HEK293 (cell line): ENCODE measurements at regions not wholly inside any gene's neighbourhood (a gene's known extent, or its start where the extent isn't known, plus 50 kb on each side); places are given as distances from the start of the nearest gene placed in this dataset.

Experiments used
- CTCF ChIA-PET: fragments of 350-600 bp; formaldehyde crosslinking; extraction: SDS; loops from one replicate; lab custom pipeline; 2021; ENCODE audit warnings: antibody characterized with exemption; lab: Yijun Ruan, JAX
- POLR2A ChIA-PET: fragments of 300-600 bp; formaldehyde crosslinking; extraction: SDS; loops from one replicate; lab custom pipeline; 2020; ENCODE audit warnings: antibody characterized with exemption, inconsistent platforms; lab: Yijun Ruan, JAX
- H3K27ac ChIP-seq: fragments of 200-500 bp; sonication (Bioruptor generic); 2 replicates; pipeline ENCODE4 v1.5.1; 2014; ENCODE audit warnings: low read depth, low read length, control low read depth, inconsistent platforms; ENCODE audit errors: extremely low read depth
- H3K36me3 ChIP-seq, 2 experiments: fragments of 200-500 bp in 1 of 2; sonication (Bioruptor generic) in 1 of 2; 1 replicate in 1 of 2; 2 replicates in 1 of 2; pipeline ENCODE4 v1.5.1; 2014 to 2017; ENCODE audit warnings: inconsistent platforms in 2 of 2, low read length in 2 of 2; ENCODE audit not compliant: control insufficient read depth in 2 of 2, insufficient read depth in 1 of 2
- H3K4me1 ChIP-seq: fragments of 200-500 bp; sonication (Bioruptor generic); 2 replicates; pipeline ENCODE4 v1.5.1; 2014; ENCODE audit warnings: mild to moderate bottlenecking, low read length, inconsistent platforms; ENCODE audit not compliant: control insufficient read depth, insufficient read depth
- H3K4me3 ChIP-seq: 2 replicates; pipeline ENCODE4 v1.5.1; 2011; ENCODE audit warnings: low read depth, mild to moderate bottlenecking, control low read depth, low read length, moderate library complexity
- H3K9me3 ChIP-seq: fragments of 200-500 bp; sonication (Bioruptor generic); 2 replicates; pipeline ENCODE4 v1.5.1; 2014; ENCODE audit warnings: low read depth, low read length, inconsistent platforms; ENCODE audit not compliant: control insufficient read depth, insufficient read depth
- BCL11B ChIP-seq: fragments of 450-650 bp; formaldehyde crosslinking; IDR thresholded peaks from 2 replicates; pipeline ENCODE4 v1.5.1; 2016; ENCODE audit warnings: low read depth, missing biosample characterization, missing genetic modification characterization
- EGR2 ChIP-seq: fragments of 450-650 bp; formaldehyde crosslinking; IDR thresholded peaks from 2 replicates; pipeline ENCODE4 v1.5.1; 2016; ENCODE audit warnings: low read depth, missing biosample characterization, missing genetic modification characterization
- HOXD13 ChIP-seq: sonication (generic); formaldehyde crosslinking; IDR thresholded peaks from 2 replicates; pipeline ENCODE4 v1.8.0; 2022; ENCODE audit warnings: missing genetic modification reagents, borderline replicate concordance
- KLF16 ChIP-seq: fragments of 450-650 bp; formaldehyde crosslinking; IDR thresholded peaks from 2 replicates; pipeline ENCODE4 v1.5.1; 2017; ENCODE audit warnings: missing biosample characterization, missing genetic modification characterization
- MEIS1 ChIP-seq: sonication (generic); formaldehyde crosslinking; IDR thresholded peaks from 2 replicates; pipeline ENCODE4 v1.8.1; 2022; ENCODE audit warnings: missing genetic modification reagents, mild to moderate bottlenecking, borderline replicate concordance
- MYNN ChIP-seq: fragments of 450-650 bp; formaldehyde crosslinking; IDR thresholded peaks from 2 replicates; pipeline ENCODE4 v1.5.1; 2016; ENCODE audit warnings: missing biosample characterization, missing genetic modification characterization, borderline replicate concordance
- MZF1 ChIP-seq: fragments of 450-650 bp; formaldehyde crosslinking; IDR thresholded peaks from 2 replicates; pipeline ENCODE4 v1.5.1; 2017; ENCODE audit warnings: missing biosample characterization, missing genetic modification characterization, borderline replicate concordance
- SALL2 ChIP-seq: fragments of 450-650 bp; formaldehyde crosslinking; IDR thresholded peaks from 2 replicates; pipeline ENCODE4 v1.5.0; 2017; ENCODE audit warnings: missing biosample characterization, mild to moderate bottlenecking, missing genetic modification characterization, borderline replicate concordance
- WT1 ChIP-seq: fragments of 450-650 bp; formaldehyde crosslinking; IDR thresholded peaks from 2 replicates; pipeline ENCODE4 v1.5.1; 2016; ENCODE audit warnings: missing biosample characterization, missing genetic modification characterization
- ZBTB21 ChIP-seq: fragments of 450-650 bp; formaldehyde crosslinking; IDR thresholded peaks from 2 replicates; pipeline ENCODE4 v1.5.1; 2017; ENCODE audit warnings: missing biosample characterization, missing genetic modification characterization
- ZNF121 ChIP-seq: fragments of 450-650 bp; formaldehyde crosslinking; IDR thresholded peaks from 2 replicates; pipeline ENCODE4 v1.5.1; 2016; ENCODE audit warnings: missing biosample characterization, missing genetic modification characterization
- ZNF169 ChIP-seq: fragments of 450-650 bp; formaldehyde crosslinking; IDR thresholded peaks from 2 replicates; pipeline ENCODE4 v1.5.1; 2016; ENCODE audit warnings: missing biosample characterization, missing genetic modification characterization
- ZNF571 ChIP-seq: fragments of 450-650 bp; formaldehyde crosslinking; IDR thresholded peaks from 2 replicates; pipeline ENCODE4 v1.5.0; 2017; ENCODE audit warnings: missing biosample characterization, missing genetic modification characterization
- ZNF658 ChIP-seq: fragments of 450-650 bp; formaldehyde crosslinking; IDR thresholded peaks from 2 replicates; pipeline ENCODE4; 2016; ENCODE audit warnings: missing biosample characterization, missing genetic modification characterization
- TF ChIP-seq, protein P1 (sequence below): fragments of 450-650 bp; formaldehyde crosslinking; IDR thresholded peaks from 2 replicates; pipeline ENCODE4 v1.5.1; 2016; ENCODE audit warnings: missing biosample characterization, missing genetic modification characterization
- TF ChIP-seq, protein P2 (sequence below): fragments of 450-650 bp; formaldehyde crosslinking; IDR thresholded peaks from 2 replicates; pipeline ENCODE4 v1.5.1; 2016; ENCODE audit warnings: missing biosample characterization, missing genetic modification characterization
- TF ChIP-seq, protein P3 (sequence below): fragments of 450-650 bp; formaldehyde crosslinking; IDR thresholded peaks from 2 replicates; pipeline ENCODE4 v1.5.1; 2016; ENCODE audit warnings: missing biosample characterization, missing genetic modification characterization, borderline replicate concordance

DNA sequence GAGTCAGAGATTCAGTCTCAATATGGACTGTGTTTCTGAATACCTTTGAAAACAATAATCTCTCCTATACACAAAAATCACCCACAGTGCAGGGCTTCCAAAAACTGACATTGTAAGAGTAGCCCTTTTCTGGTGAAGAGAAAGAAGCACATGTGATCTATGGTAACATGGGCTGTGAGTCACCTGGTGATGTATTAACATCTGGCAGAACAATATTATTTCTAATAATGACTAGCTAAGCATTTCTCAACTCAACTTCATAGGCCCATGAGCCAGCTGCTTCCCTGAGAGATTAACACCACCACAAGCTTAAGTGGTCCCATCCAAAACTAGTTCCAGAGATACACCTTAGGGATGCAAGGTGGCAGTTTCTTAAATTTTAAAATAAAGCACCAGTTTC lies 331.0 kb upstream of the NRP1 start:
- Histone ChIP-seq H3K4me3 (no peak overlapping the region), H3K27ac (no peak overlapping the region), H3K36me3 (no peaks in the 10 kb centered on the region)
- ChIA-PET POLR2A (no interaction called here), CTCF (no interaction called here)
- TF ChIP-seq HOXD13 (CRISPR knock-in tag) (no peak), MEIS1 (CRISPR knock-in tag) (no peak), BCL11B (tag by site-specific recombination) (no peak), KLF16 (tag by site-specific recombination) (no peak), SALL2 (tag by site-specific recombination) (no peak), ZNF658 (tag by site-specific recombination) (no peak), WT1 (tag by site-specific recombination) (no peak), EGR2 (no peak), MZF1 (tag by site-specific recombination) (no peak), ZBTB21 (tag by site-specific recombination) (no peak), MYNN (tag by site-specific recombination) (no peak)
- TF ChIP-seq, protein P1, sequence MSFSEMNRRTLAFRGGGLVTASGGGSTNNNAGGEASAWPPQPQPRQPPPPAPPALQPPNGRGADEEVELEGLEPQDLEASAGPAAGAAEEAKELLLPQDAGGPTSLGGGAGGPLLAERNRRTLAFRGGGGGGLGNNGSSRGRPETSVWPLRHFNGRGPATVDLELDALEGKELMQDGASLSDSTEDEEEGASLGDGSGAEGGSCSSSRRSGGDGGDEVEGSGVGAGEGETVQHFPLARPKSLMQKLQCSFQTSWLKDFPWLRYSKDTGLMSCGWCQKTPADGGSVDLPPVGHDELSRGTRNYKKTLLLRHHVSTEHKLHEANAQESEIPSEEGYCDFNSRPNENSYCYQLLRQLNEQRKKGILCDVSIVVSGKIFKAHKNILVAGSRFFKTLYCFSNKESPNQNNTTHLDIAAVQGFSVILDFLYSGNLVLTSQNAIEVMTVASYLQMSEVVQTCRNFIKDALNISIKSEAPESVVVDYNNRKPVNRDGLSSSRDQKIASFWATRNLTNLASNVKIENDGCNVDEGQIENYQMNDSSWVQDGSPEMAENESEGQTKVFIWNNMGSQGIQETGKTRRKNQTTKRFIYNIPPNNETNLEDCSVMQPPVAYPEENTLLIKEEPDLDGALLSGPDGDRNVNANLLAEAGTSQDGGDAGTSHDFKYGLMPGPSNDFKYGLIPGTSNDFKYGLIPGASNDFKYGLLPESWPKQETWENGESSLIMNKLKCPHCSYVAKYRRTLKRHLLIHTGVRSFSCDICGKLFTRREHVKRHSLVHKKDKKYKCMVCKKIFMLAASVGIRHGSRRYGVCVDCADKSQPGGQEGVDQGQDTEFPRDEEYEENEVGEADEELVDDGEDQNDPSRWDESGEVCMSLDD (tag by site-specific recombination): no peak
- TF ChIP-seq, protein P2, sequence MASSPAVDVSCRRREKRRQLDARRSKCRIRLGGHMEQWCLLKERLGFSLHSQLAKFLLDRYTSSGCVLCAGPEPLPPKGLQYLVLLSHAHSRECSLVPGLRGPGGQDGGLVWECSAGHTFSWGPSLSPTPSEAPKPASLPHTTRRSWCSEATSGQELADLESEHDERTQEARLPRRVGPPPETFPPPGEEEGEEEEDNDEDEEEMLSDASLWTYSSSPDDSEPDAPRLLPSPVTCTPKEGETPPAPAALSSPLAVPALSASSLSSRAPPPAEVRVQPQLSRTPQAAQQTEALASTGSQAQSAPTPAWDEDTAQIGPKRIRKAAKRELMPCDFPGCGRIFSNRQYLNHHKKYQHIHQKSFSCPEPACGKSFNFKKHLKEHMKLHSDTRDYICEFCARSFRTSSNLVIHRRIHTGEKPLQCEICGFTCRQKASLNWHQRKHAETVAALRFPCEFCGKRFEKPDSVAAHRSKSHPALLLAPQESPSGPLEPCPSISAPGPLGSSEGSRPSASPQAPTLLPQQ (tag by site-specific recombination): no peak
- TF ChIP-seq, protein P3, sequence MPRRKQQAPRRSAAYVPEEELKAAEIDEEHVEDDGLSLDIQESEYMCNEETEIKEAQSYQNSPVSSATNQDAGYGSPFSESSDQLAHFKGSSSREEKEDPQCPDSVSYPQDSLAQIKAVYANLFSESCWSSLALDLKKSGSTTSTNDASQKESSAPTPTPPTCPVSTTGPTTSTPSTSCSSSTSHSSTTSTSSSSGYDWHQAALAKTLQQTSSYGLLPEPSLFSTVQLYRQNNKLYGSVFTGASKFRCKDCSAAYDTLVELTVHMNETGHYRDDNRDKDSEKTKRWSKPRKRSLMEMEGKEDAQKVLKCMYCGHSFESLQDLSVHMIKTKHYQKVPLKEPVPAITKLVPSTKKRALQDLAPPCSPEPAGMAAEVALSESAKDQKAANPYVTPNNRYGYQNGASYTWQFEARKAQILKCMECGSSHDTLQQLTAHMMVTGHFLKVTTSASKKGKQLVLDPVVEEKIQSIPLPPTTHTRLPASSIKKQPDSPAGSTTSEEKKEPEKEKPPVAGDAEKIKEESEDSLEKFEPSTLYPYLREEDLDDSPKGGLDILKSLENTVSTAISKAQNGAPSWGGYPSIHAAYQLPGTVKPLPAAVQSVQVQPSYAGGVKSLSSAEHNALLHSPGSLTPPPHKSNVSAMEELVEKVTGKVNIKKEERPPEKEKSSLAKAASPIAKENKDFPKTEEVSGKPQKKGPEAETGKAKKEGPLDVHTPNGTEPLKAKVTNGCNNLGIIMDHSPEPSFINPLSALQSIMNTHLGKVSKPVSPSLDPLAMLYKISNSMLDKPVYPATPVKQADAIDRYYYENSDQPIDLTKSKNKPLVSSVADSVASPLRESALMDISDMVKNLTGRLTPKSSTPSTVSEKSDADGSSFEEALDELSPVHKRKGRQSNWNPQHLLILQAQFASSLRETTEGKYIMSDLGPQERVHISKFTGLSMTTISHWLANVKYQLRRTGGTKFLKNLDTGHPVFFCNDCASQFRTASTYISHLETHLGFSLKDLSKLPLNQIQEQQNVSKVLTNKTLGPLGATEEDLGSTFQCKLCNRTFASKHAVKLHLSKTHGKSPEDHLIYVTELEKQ (tag by site-specific recombination): no peak
- TF ChIP-seq, all 188 proteins: peak for 0
- Histone ChIP-seq H3K9me3 (no peaks in the 10 kb centered on the region), H3K4me1 (peaks cover 6% of the 10 kb centered on the region)

DNA sequence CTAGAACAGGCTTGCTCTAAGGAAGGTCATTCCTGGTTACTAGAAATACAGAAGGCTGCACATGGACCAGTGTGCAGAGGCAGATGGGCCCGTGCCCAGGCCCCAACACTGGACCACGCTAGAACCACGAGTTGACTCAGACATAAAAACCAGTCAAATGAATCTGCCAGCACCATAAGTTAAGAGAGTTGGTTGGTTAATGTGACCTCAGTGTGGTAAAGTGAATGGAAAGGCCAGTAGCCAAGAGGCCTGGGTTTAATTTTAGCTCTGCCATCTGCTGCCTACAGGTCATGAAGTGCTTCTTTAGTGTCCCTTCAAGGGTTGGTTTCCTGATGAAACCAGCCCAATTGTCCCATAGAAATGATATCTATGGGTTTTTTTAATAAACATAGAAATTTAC lies 329.6 kb upstream of the NRP1 start:
- Histone ChIP-seq H3K4me3 (no peak overlapping the region), H3K36me3 (no peaks in the 10 kb centered on the region), H3K9me3 (no peaks in the 10 kb centered on the region), H3K27ac (no peak overlapping the region), H3K4me1 (peaks cover 6% of the 10 kb centered on the region)
- no peak for TF ChIP-seq ZNF169
- TF ChIP-seq ZNF571 (tag by site-specific recombination): no peak
- TF ChIP-seq KLF16 (tag by site-specific recombination): no peak
- TF ChIP-seq ZNF121: no peak
- POLR2A ChIA-PET: no interaction called here
- CTCF ChIA-PET: no interaction called here
